KMS-11 (cell line): ENCODE measurements at regions not wholly inside any gene's neighbourhood (a gene's known extent, or its start where the extent isn't known, plus 50 kb on each side); places are given as distances from the start of the nearest gene placed in this dataset.

Experiments
- H2AFZ ChIP-seq: fragments of 200-600 bp; sonication (generic); 2 replicates; pipeline ENCODE4 v1.6.1; 2016; ENCODE audit warnings: antibody characterized with exemption, mixed run types, low read depth
- H3K27ac ChIP-seq: fragments of 200-600 bp; sonication (generic); 2 replicates; pipeline ENCODE4 v1.6.1; 2016; ENCODE audit warnings: mild to moderate bottlenecking, mixed run types
- H3K27me3 ChIP-seq: fragments of 200-600 bp; sonication (generic); 2 replicates; pipeline ENCODE4 v1.6.1; 2017; ENCODE audit warnings: mild to moderate bottlenecking, low read depth, mixed run types, moderate library complexity; ENCODE audit not compliant: insufficient read depth
- H3K36me3 ChIP-seq: fragments of 200-600 bp; sonication (generic); 2 replicates; pipeline ENCODE4 v1.6.1; 2017; ENCODE audit warnings: mild to moderate bottlenecking, mixed run types; ENCODE audit not compliant: insufficient read depth
- H3K4me1 ChIP-seq: fragments of 200-600 bp; sonication (generic); 2 replicates; pipeline ENCODE4 v1.6.1; 2016; ENCODE audit warnings: mild to moderate bottlenecking, low read depth, mixed run types; ENCODE audit not compliant: poor library complexity, severe bottlenecking
- H3K4me2 ChIP-seq: fragments of 200-600 bp; sonication (generic); 2 replicates; pipeline ENCODE4 v1.7.0; 2016; ENCODE audit warnings: mild to moderate bottlenecking, mixed run types
- H3K4me3 ChIP-seq: fragments of 200-600 bp; sonication (generic); IDR thresholded peaks from 2 replicates; pipeline ENCODE4 v1.6.1; 2017; ENCODE audit warnings: low read depth, low read length, mixed read lengths; ENCODE audit not compliant: insufficient read depth
- H3K79me2 ChIP-seq: fragments of 200-600 bp; sonication (generic); 2 replicates; pipeline ENCODE4 v1.6.1; 2016; ENCODE audit warnings: low read depth, mixed run types; ENCODE audit not compliant: insufficient read depth
- H3K9ac ChIP-seq: fragments of 200-600 bp; sonication (generic); 2 replicates; pipeline ENCODE4 v1.6.1; 2016; ENCODE audit warnings: mild to moderate bottlenecking, mixed run types
- H4K20me1 ChIP-seq: fragments of 200-600 bp; sonication (generic); 2 replicates; pipeline ENCODE4 v1.6.1; 2016; ENCODE audit warnings: mild to moderate bottlenecking, mixed run types; ENCODE audit not compliant: insufficient read depth
- TF ChIP-seq, protein P1 (sequence below): fragments of 200-600 bp; sonication (generic); conservative IDR thresholded peaks from 2 replicates; pipeline ENCODE4 v1.6.1; 2017; ENCODE audit warnings: low read depth, mild to moderate bottlenecking, antibody characterized with exemption, low read length, moderate library complexity, mixed read lengths

DNA sequence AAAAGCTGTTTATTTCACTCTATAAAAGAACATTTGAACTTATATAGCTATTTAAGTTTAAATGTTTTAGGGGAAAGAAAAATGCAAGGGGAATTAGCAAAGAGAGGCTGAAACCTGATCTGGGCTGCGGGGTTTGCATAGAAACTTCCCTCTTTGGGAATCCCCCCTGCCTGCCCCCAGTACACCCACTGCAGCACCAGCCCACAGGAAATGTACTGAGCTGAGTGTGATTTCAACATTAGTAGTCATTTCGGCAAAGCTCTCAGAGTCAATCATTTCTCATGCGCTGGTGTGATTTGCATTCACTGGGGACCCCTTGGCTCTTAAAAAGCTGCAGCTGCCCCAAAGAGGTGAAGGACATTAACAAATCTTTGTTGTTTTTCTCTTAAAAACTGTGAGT is 859.4 kb downstream of the MAFB start:
- no peaks in the 10 kb centered on the region for H4K20me1 ChIP-seq
- H3K79me2 ChIP-seq = no peaks in the 10 kb centered on the region
- peak overlapping the region; percentile 43 for H2AFZ ChIP-seq
- H3K27me3 ChIP-seq = no peaks in the 10 kb centered on the region
- H3K36me3 ChIP-seq = no peaks in the 10 kb centered on the region
- peak overlapping the region; percentile 3; the same call in 1 of the 2 replicates for H3K9ac ChIP-seq
- H3K27ac ChIP-seq = peak overlapping the region; percentile 27
- peaks cover 67% of the 10 kb centered on the region for H3K4me1 ChIP-seq
- H3K4me2 ChIP-seq = peak overlapping the region; percentile 52
- no peak overlapping the region for H3K4me3 ChIP-seq
- TF ChIP-seq, protein P1, sequence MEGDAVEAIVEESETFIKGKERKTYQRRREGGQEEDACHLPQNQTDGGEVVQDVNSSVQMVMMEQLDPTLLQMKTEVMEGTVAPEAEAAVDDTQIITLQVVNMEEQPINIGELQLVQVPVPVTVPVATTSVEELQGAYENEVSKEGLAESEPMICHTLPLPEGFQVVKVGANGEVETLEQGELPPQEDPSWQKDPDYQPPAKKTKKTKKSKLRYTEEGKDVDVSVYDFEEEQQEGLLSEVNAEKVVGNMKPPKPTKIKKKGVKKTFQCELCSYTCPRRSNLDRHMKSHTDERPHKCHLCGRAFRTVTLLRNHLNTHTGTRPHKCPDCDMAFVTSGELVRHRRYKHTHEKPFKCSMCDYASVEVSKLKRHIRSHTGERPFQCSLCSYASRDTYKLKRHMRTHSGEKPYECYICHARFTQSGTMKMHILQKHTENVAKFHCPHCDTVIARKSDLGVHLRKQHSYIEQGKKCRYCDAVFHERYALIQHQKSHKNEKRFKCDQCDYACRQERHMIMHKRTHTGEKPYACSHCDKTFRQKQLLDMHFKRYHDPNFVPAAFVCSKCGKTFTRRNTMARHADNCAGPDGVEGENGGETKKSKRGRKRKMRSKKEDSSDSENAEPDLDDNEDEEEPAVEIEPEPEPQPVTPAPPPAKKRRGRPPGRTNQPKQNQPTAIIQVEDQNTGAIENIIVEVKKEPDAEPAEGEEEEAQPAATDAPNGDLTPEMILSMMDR = no peak

DNA sequence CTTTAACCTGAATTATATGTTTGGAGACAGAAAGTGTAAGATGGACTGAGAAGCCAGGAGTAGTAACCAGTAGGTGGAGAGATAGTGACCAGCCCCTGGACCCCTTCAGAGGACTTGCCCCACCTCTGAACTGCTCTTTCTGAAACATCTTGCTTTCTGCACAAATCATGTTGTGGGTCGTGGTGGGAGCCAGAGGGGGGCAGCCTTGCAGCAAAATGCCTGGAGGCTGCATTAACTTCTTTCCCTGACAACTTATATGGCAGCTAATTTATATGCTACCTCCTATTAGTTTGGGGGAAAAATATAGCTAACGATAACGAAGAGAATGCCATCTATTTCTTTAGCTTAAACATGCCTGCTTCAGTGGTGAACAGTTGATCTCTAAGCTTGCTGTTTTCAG is 859.8 kb downstream of the MAFB start:
- H3K27ac ChIP-seq = peak overlapping the region; percentile 27
- no peaks in the 10 kb centered on the region for H3K27me3 ChIP-seq
- peak overlapping the region; percentile 43 for H2AFZ ChIP-seq
- no peaks in the 10 kb centered on the region for H4K20me1 ChIP-seq
- peak overlapping the region; percentile 52 for H3K4me2 ChIP-seq
- peaks cover 70% of the 10 kb centered on the region for H3K4me1 ChIP-seq
- no peak overlapping the region for H3K4me3 ChIP-seq
- peak overlapping the region; percentile 3; the same call in 1 of the 2 replicates for H3K9ac ChIP-seq
- H3K79me2 ChIP-seq = no peaks in the 10 kb centered on the region
- TF ChIP-seq, protein P1 = peak; percentile 53
- H3K36me3 ChIP-seq = no peaks in the 10 kb centered on the region

DNA sequence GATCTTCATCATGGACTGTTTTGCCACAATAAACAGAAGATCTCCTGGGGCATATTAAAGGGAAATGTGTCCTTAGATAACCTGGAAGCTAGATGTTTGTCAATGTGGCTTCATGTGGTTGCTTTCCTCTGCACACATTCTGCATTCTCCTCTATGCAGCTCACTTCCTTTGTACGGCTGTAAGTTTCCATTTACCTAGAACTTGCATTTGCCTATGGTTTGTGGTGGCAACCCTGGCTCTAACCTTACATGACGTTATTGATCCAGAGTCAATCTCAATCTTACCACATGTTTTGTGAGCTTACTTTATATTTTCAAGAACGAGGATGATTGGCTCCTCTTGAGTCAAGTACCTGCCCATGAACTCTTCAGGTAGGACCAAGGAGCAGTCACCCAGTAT is 863.1 kb downstream of the MAFB start:
- Histone ChIP-seq H4K20me1 (no peaks in the 10 kb centered on the region), H3K4me2 (peak overlapping the region; percentile 35), H3K79me2 (no peaks in the 10 kb centered on the region), H3K27me3 (no peaks in the 10 kb centered on the region), H3K27ac (peak overlapping the region; percentile 32), H3K9ac (no peak overlapping the region), H3K36me3 (no peaks in the 10 kb centered on the region), H2AFZ (peak overlapping the region; percentile 20; the same call in 1 of the 2 replicates), H3K4me1 (peaks cover 66% of the 10 kb centered on the region), H3K4me3 (no peak overlapping the region)
- TF ChIP-seq, protein P1 = no peak

DNA sequence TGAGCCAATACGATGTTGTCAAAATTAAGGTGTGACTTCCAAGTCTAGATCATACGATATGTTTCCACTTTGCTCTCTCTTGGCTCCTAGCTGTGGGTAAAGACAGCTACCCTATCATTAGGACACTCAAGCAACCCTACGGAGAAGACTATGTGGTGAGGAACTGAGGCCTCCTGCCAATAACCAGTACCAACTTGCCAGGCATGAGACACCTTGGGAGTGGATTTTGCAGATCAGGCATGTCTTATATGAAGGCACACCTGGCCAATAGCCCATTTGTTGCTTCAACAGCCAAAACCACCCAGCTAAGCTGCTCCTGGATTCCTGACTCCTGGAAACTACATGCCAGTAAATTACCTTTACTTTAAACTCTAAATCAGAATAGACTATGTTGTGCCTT is 863.4 kb downstream of the DHX35 start:
- peak overlapping the region; percentile 35 for H3K4me2 ChIP-seq
- H3K79me2 ChIP-seq = no peaks in the 10 kb centered on the region
- H2AFZ ChIP-seq = no peak overlapping the region
- H3K9ac ChIP-seq = no peak overlapping the region
- H4K20me1 ChIP-seq = no peaks in the 10 kb centered on the region
- no peaks in the 10 kb centered on the region for H3K36me3 ChIP-seq
- no peaks in the 10 kb centered on the region for H3K27me3 ChIP-seq
- H3K4me1 ChIP-seq = peaks cover 62% of the 10 kb centered on the region
- TF ChIP-seq, protein P1 = no peak
- H3K27ac ChIP-seq = peak overlapping the region; percentile 32; the same call in 1 of the 2 replicates
- H3K4me3 ChIP-seq = no peak overlapping the region
